NCI-H1417 treated with DMSO at 0.1 percent for 48 hours (cell line): ENCODE measurements at regions not wholly inside any gene's neighbourhood (a gene's known extent, or its start where the extent isn't known, plus 50 kb on each side); places are given as distances from the start of the nearest gene placed in this dataset.

Experiments used
- DNase-seq: peaks from one replicate; lab custom pipeline; 2025; lab: John Stamatoyannopoulos, UW

DNA sequence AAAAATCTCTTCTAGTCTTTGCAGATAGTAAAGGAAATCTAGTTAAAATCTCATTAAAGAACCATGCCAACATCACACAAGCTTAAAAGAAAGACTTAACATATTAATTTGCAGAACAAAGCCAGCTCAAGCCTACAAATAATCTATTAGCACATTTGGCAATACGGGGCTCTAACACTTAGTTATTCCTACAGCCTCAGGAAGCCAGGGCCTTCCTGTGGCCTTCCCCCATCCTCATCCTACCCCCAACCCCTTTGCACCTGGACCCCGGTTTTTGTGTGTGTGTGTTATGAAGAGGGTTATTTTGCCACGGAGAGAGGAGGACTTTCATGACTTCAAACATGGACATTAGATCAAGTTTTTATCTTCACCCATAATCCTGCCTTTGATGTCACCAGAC is 64.6 kb downstream of the FOXB2 start:
- no peak for DNase-seq

DNA sequence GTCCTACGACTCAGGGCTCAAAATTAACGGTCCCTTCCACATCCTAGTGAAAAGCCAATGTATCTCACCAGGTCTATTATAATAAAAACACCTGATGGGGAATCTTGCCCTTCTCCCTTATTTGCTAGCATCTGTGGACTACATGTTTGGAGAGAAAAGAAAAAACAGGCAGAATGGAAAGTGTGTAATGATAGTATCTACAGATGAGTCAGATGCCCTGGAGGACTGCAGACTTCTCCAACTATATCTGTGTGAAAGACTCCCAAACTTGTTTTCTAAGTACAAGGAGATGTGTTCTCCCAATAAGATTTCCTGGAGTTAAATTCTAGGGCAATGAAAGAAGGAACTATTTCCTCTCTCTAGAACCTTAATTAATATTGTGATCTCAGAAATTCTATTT is 66.0 kb downstream of the FOXB2 start:
- DNase-seq, result no peak

DNA sequence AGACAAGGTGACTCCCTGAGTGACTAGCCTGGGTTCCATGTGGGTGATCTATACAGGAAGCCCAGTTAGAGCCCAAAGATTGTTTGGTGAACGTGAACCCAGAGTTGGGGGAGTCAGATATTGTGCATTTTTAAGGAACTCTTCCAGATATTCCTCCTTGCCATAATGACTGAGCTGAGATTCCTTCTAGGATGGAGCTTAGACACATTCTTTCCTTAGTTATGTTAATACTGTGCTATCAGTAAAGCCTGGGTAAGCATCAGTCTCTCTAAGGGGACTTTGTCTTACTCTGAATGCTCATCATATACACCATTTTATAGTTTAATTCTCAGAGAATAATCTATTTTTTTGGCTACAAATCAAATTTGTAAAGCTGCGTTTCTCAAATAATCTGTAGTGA is 68.1 kb downstream of the FOXB2 start:
- DNase-seq, result no peak

DNA sequence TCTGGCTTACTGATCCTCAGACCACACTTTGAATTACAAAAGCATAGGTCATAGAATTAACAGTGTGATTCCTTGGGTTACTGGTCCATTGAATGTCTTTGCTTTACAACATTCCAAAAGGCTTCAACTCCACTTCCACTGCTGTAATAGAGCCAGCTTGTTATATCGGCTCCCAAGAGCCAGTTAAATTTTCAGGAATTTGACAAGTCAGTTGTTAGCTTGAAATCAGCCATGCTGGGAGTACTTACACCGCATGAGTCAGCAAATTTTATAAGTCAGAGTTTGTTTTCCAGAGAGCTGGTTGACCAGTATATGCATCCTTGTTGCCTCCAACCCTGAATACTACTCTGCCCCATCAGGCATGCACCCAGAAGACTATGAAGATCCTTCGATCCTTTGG is 73.1 kb downstream of the FOXB2 start:
- DNase-seq, result no peak

DNA sequence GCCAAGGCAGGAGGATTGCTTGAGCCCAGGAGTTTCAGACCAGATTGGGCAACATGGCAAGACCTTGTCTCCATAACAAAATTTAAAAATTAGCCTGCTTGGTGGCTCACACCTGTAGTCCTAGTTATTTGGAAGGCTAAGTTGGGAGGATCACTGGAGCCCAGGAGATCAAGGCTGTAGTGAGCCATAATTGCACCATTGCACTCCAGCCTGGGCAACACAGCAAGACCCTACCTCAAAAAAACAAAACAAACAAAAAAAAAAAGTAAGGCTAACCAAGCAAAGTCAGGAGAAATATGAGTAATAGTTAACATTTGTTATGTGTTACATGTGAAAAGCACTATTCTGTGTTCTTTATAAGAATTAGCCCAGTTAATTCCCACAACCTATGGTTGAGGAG is 74.7 kb downstream of the FOXB2 start:
- DNase-seq, result no peak

DNA sequence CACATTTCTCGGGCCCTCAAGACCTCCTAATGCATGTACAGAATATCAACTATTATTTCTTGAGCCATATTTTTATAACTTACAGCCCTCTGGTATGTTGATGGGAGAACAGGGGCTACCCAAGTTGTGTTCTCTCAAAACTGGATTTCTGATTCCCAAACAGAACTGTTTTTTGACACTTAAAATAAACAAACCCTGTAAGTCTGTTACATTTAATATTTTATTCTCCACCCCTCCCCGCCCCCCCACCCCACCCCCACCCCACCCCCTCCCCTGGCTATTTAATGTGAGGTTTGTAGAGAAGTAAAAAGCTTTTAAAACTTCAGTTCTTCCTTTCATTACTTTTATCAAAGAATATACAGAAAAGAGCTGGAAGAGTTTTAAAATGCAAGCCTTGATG is 77.9 kb downstream of the FOXB2 start:
- no peak for DNase-seq

DNA sequence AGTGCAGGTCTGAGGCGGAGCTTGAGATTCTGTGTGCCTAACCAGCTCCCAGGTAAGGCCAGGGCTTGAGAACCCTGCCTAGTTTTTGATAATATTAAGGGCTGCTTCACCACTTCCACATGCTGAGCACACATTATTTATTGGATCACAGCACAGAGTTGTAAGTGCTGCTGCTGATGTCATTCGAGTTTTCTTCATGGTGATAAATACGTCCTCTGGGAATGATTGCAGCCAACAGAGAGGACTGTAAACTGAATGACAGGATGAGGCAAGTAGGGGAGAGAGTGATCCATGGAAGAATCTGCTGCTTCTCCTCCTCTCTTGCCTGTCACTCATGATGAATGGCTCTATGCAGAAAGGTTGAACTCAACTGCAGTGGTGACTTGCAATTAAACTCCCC is 77.9 kb upstream of the VPS13A start:
- DNase-seq, result peak; percentile 1

DNA sequence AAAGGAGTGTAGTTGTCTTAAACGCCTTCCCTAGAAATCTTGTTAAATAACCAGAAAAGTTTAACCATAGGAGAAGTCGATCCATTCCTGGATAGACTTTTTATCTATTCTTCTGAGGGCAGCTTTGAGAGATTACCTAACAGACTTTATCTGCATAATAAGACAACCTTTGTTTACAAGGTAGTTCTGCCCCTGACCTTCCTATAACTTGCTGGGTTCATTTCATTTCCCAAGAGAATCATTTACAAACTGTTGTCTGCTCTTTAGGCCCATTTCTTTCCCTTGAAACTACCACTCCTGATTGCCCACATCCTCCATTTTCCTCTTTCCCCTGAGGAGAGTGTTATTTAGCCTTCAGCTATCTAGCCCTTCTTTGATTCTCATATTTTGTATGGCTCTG is 65.9 kb upstream of the VPS13A start:
- no peak for DNase-seq

DNA sequence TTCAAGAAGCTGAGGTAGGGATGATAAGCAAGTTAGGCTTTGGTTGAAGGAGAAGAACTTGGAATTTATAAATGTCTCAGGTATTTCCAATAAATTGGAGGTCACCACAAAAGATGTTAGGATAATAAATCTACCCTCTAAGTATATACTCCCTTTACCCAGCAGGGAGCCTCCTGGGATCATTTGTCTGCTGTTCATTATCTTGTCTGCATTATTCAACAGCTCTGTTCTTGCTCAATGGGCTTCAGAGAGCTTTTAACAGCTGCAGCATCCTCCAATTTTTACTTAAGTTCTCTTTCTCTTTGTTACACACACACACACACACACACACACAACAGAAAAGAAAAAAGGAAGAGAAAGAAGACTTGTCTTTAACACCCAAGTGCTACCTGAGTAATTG is 51.7 kb upstream of the VPS13A start:
- DNase-seq, result no peak

DNA sequence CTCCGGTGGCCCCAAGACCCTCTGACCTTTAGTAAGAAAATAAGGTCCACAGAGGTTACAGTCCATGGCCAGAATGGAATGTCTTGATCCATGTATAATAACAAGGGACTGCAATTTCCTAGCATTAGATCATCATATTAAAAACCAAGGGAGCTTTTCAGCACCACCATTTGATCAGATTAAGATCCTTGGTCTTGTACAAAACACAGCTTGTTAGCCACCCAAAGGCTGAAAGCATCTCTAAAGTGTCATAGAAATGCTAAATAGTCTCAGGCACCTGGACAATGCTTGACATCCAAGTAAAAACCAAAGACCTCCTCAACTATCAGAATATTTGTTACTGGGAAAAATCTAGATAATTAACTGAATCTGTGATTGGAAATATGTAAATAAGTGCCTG is 50.3 kb upstream of the VPS13A start:
- DNase-seq, result no peak
